Ovary (tissue), 7 donors: ENCODE measurements at regions not wholly inside any gene's neighbourhood (a gene's known extent, or its start where the extent isn't known, plus 50 kb on each side); places are given as distances from the start of the nearest gene placed in this dataset.

Source experiments
- DNase-seq, 5 donors: peaks; one replicate each; pipeline ENCODE4 v3.0.0-alpha.2; 2019 to 2020
- H3K27ac ChIP-seq, 2 donors: fragments of 200-600 bp; one replicate each; pipeline versions ENCODE4 v1.5.1 to v1.8.0; 2019 to 2022
- H3K27me3 ChIP-seq: fragments of 200-600 bp; one replicate; pipeline ENCODE4 v1.8.0; 2022
- H3K36me3 ChIP-seq: fragments of 200-600 bp; sonication (generic); one replicate; pipeline ENCODE4 v1.5.1; 2019
- H3K4me1 ChIP-seq: one replicate; pipeline ENCODE4 v1.8.1; 2013; ENCODE audit warnings: mild to moderate bottlenecking, moderate library complexity; ENCODE audit not compliant: insufficient read depth
- H3K4me3 ChIP-seq: fragments of 200-600 bp; sonication (generic); one replicate; pipeline ENCODE4 v1.5.1; 2017
- H3K9me3 ChIP-seq, 2 donors: fragments of 200-600 bp in 1 of 2; sonication (generic) in 1 of 2; one replicate each; pipeline versions ENCODE4 v1.5.1 to v1.8.1; 2013 to 2019; ENCODE audit warnings: mild to moderate bottlenecking in 1 of 2, moderate library complexity in 1 of 2
- EP300 ChIP-seq: sonication (generic); formaldehyde crosslinking; IDR thresholded peaks from one replicate; pipeline ENCODE4 v1.6.1; 2017; ENCODE audit warnings: antibody characterized with exemption
- POLR2A ChIP-seq: fragments of 450-650 bp; IDR thresholded peaks from one replicate; pipeline ENCODE4 v1.6.1; 2017; ENCODE audit warnings: antibody characterized with exemption, mild to moderate bottlenecking, moderate library complexity
- WGBS, 3 donors: extraction: QIAGEN DNeasy Blood & Tissue Kit in 1 of 3; methylation state at CpG; one replicate each; pipeline versions ENCODE4 v1.1.5 to v1.1.7; 2013 to 2017; 5-methylcytosine and 5-hydroxymethylcytosine counted together
- intact Hi-C, 4 donors: fragments of 100-400 bp; cut with DNase I; formaldehyde crosslinking; loops; one replicate each; pipeline versions ENCODE4 v1.11.0 to v1.15.1; 2022 to 2023
- TF ChIP-seq, protein P1 (sequence below), 3 donors: fragments of 450-650 bp in 2 of 3; fragments of 200-600 bp in 1 of 3; IDR thresholded peaks; one replicate each; pipeline versions ENCODE4 v1.5.1 to v1.8.0; 2016 to 2022; ENCODE audit warnings: antibody characterized with exemption in 3 of 3, mild to moderate bottlenecking in 1 of 3
- donor health status: DM: no; HTN: no; CAD: no; lungs with moderate emphysema.
- donor health status: DM: no; HTN: no; CAD: no.
- donor health status: Bipolar disorder and iron deficiency.
- donor health status: DM: no; HTN: no; CAD: no.
- donor health status: DM: yes; HTN: yes; CAD: no.

GRCh38 chr16:64308721-64309120 lies 813.1 kb downstream of the CDH11 start:
- Histone ChIP-seq H3K9me3 (no peaks in the 10 kb centered on the region), H3K27me3 (no peaks in the 10 kb centered on the region), H3K4me3 (no peak overlapping the region), H3K4me1 (no peaks in the 10 kb centered on the region), H3K36me3 (no peaks in the 10 kb centered on the region), H3K27ac (no peak overlapping the region)
- no peak for DNase-seq
- TF ChIP-seq EP300, result no peak
- no peak for TF ChIP-seq POLR2A
- TF ChIP-seq, protein P1, sequence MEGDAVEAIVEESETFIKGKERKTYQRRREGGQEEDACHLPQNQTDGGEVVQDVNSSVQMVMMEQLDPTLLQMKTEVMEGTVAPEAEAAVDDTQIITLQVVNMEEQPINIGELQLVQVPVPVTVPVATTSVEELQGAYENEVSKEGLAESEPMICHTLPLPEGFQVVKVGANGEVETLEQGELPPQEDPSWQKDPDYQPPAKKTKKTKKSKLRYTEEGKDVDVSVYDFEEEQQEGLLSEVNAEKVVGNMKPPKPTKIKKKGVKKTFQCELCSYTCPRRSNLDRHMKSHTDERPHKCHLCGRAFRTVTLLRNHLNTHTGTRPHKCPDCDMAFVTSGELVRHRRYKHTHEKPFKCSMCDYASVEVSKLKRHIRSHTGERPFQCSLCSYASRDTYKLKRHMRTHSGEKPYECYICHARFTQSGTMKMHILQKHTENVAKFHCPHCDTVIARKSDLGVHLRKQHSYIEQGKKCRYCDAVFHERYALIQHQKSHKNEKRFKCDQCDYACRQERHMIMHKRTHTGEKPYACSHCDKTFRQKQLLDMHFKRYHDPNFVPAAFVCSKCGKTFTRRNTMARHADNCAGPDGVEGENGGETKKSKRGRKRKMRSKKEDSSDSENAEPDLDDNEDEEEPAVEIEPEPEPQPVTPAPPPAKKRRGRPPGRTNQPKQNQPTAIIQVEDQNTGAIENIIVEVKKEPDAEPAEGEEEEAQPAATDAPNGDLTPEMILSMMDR (IDR thresholded peaks at IDR 0.05), result no peak
- intact Hi-C loops, result no loop called here
- 86 to 93% (median 88%) methylated on average over 3 of the region's 3 CpGs for whole genome bisulfite sequencing, 3 donors

- Histone ChIP-seq H3K4me3 (no peak overlapping the region), H3K36me3 (no peaks in the 10 kb centered on the region), H3K27ac (no peak overlapping the region), H3K27me3 (no peaks in the 10 kb centered on the region), H3K9me3 (no peaks in the 10 kb centered on the region), H3K4me1 (no peaks in the 10 kb centered on the region)
- TF ChIP-seq, protein P1 (IDR thresholded peaks at IDR 0.05), result no peak
- TF ChIP-seq EP300 (no peak), POLR2A (no peak)
- intact Hi-C loops, result no loop called here
- 93 to 97% (median 94%) methylated on average over 2 of the region's 2 CpGs for WGBS, 3 donors
- no peak for DNase-seq
Observed at GRCh38 chr16:64307431-64307830, 814.4 kb downstream of the CDH11 start.

GRCh38 chr16:64305663-64306062 lies 816.2 kb downstream of the CDH11 start:
- WGBS, 3 donors, result 26 to 54% (median 51%) methylated on average over 1 of the region's 1 CpG
- intact Hi-C loops, result no loop called here

DNA sequence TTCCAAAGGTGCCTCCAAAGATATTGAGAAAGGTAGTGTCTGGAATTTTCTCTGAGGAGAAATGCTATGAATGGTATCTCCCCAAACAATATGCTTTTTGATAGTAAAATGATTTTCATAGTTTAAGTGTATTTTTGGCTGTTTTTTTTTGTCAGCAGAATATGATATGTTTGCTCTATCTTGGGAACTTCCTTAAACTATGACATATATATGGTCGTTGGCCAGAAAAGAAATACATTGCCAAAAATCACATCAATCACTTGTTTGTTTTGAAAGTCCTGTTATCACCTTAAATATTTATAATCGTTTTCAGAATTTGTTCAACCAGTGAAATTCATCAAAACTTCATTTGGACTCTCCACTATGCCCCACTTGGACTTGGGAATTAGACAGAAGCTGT lies 816.9 kb downstream of the CDH11 start:
- no peak for DNase-seq

More at GRCh38 chr16:64305663-64306062, 816.2 kb downstream of the CDH11 start:
- H3K36me3 ChIP-seq, result no peaks in the 10 kb centered on the region
- DNase-seq, result no peak
- H3K27me3 ChIP-seq, result no peaks in the 10 kb centered on the region
- TF ChIP-seq, protein P1 (IDR thresholded peaks at IDR 0.05), result no peak
- no peak for TF ChIP-seq POLR2A
- TF ChIP-seq EP300, result no peak
- H3K4me3 ChIP-seq, result no peak overlapping the region
- no peaks in the 10 kb centered on the region for H3K9me3 ChIP-seq
- no peak overlapping the region for H3K27ac ChIP-seq
- H3K4me1 ChIP-seq, result no peaks in the 10 kb centered on the region

More for the DNA sequence above, 816.9 kb downstream of the CDH11 start:
- TF ChIP-seq EP300, result no peak
- no peak for TF ChIP-seq POLR2A
- TF ChIP-seq, protein P1 (IDR thresholded peaks at IDR 0.05), result no peak
- WGBS, 3 donors, result 12 to 22% (median 13%) methylated on average over 2 of the region's 2 CpGs
- no peak overlapping the region for H3K27ac ChIP-seq
- H3K36me3 ChIP-seq, result no peaks in the 10 kb centered on the region
- no peaks in the 10 kb centered on the region for H3K27me3 ChIP-seq
- no peaks in the 10 kb centered on the region for H3K4me1 ChIP-seq
- intact Hi-C loops, result no loop called here
- H3K4me3 ChIP-seq, result no peak overlapping the region
- no peaks in the 10 kb centered on the region for H3K9me3 ChIP-seq
